ENCODE measurements at regions not wholly inside any gene's neighbourhood (a gene's known extent, or its start where the extent isn't known, plus 50 kb on each side); places are given as distances from the start of the nearest gene placed in this dataset.

DNA sequence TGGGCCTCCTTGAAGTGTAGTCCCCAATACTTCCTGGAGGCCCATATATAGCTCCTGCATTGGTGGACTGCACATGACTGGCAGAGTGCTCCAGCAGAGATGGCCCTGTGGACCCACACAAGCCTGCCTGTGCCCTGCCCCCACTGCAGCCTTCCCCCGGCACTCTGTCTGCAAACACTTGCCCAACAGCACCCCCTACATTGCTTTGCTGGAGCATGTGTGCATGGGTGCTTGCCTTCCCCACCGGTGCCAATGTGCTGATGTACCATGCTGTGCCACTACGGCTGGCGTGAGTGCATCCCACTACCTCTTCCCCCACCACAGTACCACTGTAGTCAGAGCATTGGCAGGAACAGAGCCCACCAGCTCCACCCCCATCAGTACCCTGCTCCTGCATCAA, 563.6 kb upstream of the CTNND2 start (continued):
- TF ChIP-seq PHF8 (conservative IDR thresholded peaks at IDR 0.05; ENCODE audit: low read depth, low read length) (no peak), TAF7 (optimal IDR thresholded peaks at IDR 0.05; ENCODE audit: borderline replicate concordance, low read depth, low read length) (no peak)

All from H1 (cell line).